HG03097 (cell line): ENCODE measurements at regions not wholly inside any gene's neighbourhood (a gene's known extent, or its start where the extent isn't known, plus 50 kb on each side); places are given as distances from the start of the nearest gene placed in this dataset.
"Not testable (repeated sequence)": the region's sequence is repeated elsewhere in the genome, so short reads cannot be mapped to it uniquely, and the experiment has no call there.

Experiments
- ATAC-seq: cut with Tn5 transposase; IDR thresholded peaks from one replicate; pipeline ENCODE4 v1.9.1; 2021; ENCODE audit not compliant: unreplicated experiment, low FRiP score

GRCh38 chr1:88612773-88613172, 71.3 kb upstream of the PKN2 start:
- ATAC-seq = no peak

- ATAC-seq = no peak
Observed at GRCh38 chr1:88618331-88618730, 65.7 kb upstream of the PKN2 start.

GRCh38 chr1:88623101-88623500, 61.0 kb upstream of the PKN2 start:
- not testable (repeated sequence) for ATAC-seq
